GM12864 (cell line): ENCODE measurements at regions not wholly inside any gene's neighbourhood (a gene's known extent, or its start where the extent isn't known, plus 50 kb on each side); places are given as distances from the start of the nearest gene placed in this dataset.

ENCODE experiments used
- DNase-seq: peaks from one replicate; pipeline ENCODE4 v3.0.0-alpha.2; 2011; ENCODE audit warnings: low read depth
- H3K4me3 ChIP-seq: 2 replicates; pipeline ENCODE4 v1.5.1; 2011; ENCODE audit warnings: mild to moderate bottlenecking, low read depth, low read length, control low read depth
- CTCF ChIP-seq: IDR thresholded peaks from 2 replicates; pipeline ENCODE4 v1.5.1; 2011; ENCODE audit warnings: low read depth, mild to moderate bottlenecking, moderate library complexity, low read length, control low read depth, inconsistent platforms; ENCODE audit errors: missing control alignments

DNA sequence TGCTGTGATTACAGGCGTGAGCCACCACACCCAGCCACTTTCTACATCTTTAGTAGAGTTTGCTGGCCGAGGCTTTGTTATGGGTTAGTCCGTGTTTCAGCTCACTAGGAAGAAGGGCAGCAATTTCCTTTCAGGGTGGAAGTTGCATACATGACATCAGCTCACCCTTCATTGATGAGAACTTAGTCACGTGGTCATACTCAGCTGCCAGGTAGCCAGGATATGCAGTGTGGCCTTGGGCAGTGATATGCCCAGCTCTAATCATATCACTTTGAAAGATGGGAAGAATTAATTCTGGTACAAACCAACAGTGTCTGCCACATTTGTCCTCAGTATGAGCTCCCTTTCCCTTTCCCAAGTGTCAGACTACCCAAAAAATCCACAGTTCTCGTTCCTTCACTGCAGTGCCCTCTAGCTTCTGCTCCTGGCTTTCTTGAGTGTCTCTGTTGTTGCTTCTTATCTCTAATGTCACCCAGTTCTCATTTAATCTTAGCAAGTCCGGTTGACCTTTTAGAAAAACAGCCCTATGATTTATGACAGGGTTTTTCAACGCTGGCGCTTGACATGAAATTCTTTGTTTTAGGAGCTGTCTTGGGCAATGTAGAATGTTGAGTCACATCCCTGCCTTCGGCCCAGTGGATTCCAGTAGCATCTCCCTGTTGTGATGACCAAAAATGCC, 108.7 kb upstream of the ITGB1 start:
- no peak for DNase-seq
- TF ChIP-seq CTCF, result no peak
- no peak overlapping the region for H3K4me3 ChIP-seq

GRCh38 chr10:33065111-33065510, 107.1 kb upstream of the ITGB1 start:
- TF ChIP-seq CTCF, result no peak
- H3K4me3 ChIP-seq, result no peak overlapping the region
- DNase-seq, result no peak

DNA sequence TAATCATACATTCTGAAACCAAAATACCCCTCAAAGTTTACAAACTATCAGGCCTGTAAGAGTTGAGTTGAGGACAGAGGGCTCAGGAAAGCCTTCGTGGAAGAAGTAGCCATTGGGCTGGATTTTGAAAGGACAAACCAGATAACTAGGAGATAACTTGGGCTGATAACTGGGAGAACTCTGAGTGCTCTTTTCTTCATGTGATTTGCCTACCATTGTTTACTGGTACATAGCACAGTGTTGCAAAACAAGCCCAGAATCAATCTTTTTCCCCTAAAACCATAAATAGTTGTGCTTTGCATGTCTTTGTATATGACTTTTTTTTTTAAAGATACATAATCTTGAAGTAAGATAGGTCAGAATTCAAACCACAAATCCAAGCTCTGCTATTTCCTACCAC, 106.7 kb upstream of the ITGB1 start:
- H3K4me3 ChIP-seq, result no peak overlapping the region
- no peak for TF ChIP-seq CTCF
- no peak for DNase-seq

- no peak for DNase-seq
- no peak overlapping the region for H3K4me3 ChIP-seq
- no peak for TF ChIP-seq CTCF
These were observed 99.6 kb upstream of the ITGB1 start for GRCh38 chr10:33057620-33058019.

DNA sequence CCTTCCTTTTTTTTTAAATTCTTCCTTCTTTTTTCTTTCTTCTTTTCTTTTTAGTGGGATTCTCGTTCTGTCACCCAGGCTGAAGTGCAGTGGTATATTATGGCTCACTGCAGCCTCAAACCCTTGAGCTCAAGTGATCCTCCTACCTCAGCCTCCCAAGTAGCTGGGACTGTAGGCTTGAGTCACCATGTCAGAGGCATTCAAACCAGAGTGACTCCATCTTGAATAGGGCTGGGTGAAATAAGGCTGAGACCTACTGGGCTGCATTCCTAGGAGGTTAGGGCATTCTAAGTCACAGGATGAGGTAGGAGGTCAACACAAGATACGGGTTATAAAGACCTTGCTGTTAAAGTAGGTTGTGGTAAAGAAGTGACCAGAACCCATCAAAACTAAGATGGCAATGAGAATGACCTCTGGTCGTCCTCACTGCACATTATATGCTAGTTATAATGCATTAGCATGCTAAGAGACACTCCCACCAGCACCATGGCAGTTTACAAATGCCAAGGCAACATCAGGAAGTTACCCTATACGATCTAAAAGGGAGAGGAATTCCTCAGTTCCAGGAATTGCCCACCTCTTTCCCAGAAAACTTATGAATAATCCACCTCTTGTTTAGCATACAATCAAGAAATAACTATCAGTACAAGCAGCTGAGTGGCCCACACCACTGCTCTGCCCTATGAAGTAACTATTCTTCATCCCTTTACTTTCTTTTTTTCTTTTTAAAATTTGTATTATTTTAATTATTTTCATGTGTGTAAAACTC, 99.0 kb upstream of the ITGB1 start:
- no peak for TF ChIP-seq CTCF
- no peak for DNase-seq

GRCh38 chr10:33055625-33056024, 97.6 kb upstream of the ITGB1 start:
- no peak for TF ChIP-seq CTCF

More for the DNA sequence above, 99.0 kb upstream of the ITGB1 start:
- no peak overlapping the region for H3K4me3 ChIP-seq

More at GRCh38 chr10:33055625-33056024, 97.6 kb upstream of the ITGB1 start:
- H3K4me3 ChIP-seq, result no peak overlapping the region
- DNase-seq, result no peak
